ENCODE measurements at regions not wholly inside any gene's neighbourhood (a gene's known extent, or its start where the extent isn't known, plus 50 kb on each side); places are given as distances from the start of the nearest gene placed in this dataset.

DNA sequence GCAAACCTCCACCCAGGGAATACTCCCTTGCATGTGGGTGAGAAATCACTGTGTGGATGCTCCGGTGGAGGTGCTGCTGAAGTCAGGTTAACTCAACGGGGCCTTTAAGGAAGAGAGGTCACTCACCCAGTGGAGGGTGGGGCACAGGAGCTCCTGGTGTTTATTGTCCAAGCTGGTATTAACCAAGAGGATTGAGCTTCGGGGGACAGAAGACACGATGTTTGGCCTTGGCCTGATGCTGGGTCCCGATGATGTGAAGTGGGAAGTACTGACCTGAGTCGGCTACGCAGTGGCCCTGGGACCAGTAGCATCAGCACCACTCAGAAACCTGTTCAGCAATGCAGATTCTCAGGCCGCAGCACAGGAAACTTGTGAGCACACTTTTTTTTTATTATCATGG, 85.7 kb upstream of the WASF3 start:
- TF ChIP-seq, protein P1, sequence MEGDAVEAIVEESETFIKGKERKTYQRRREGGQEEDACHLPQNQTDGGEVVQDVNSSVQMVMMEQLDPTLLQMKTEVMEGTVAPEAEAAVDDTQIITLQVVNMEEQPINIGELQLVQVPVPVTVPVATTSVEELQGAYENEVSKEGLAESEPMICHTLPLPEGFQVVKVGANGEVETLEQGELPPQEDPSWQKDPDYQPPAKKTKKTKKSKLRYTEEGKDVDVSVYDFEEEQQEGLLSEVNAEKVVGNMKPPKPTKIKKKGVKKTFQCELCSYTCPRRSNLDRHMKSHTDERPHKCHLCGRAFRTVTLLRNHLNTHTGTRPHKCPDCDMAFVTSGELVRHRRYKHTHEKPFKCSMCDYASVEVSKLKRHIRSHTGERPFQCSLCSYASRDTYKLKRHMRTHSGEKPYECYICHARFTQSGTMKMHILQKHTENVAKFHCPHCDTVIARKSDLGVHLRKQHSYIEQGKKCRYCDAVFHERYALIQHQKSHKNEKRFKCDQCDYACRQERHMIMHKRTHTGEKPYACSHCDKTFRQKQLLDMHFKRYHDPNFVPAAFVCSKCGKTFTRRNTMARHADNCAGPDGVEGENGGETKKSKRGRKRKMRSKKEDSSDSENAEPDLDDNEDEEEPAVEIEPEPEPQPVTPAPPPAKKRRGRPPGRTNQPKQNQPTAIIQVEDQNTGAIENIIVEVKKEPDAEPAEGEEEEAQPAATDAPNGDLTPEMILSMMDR (IDR thresholded peaks at IDR 0.05), result no peak
- no peak for TF ChIP-seq POLR2A (IDR thresholded peaks at IDR 0.05)
- no peak for TF ChIP-seq POLR2AphosphoS5 (IDR thresholded peaks at IDR 0.05)
